AG09309 (cell line): ENCODE measurements at regions not wholly inside any gene's neighbourhood (a gene's known extent, or its start where the extent isn't known, plus 50 kb on each side); places are given as distances from the start of the nearest gene placed in this dataset.

Experiments used
- DNase-seq: peaks from one replicate; pipeline ENCODE4 v3.0.0-alpha.2; 2010; ENCODE audit warnings: low read depth
- H3K4me3 ChIP-seq: 2 replicates; pipeline ENCODE4 v1.5.1; 2011; ENCODE audit warnings: mild to moderate bottlenecking, low read depth, low read length, moderate library complexity; ENCODE audit not compliant: control insufficient read depth
- TF ChIP-seq, protein P1 (sequence below): IDR thresholded peaks from 2 replicates; pipeline ENCODE4 v1.5.1; 2011; ENCODE audit warnings: mild to moderate bottlenecking, low read depth, low read length, inconsistent platforms; ENCODE audit not compliant: insufficient read depth, control insufficient read depth; ENCODE audit errors: missing control alignments

DNA sequence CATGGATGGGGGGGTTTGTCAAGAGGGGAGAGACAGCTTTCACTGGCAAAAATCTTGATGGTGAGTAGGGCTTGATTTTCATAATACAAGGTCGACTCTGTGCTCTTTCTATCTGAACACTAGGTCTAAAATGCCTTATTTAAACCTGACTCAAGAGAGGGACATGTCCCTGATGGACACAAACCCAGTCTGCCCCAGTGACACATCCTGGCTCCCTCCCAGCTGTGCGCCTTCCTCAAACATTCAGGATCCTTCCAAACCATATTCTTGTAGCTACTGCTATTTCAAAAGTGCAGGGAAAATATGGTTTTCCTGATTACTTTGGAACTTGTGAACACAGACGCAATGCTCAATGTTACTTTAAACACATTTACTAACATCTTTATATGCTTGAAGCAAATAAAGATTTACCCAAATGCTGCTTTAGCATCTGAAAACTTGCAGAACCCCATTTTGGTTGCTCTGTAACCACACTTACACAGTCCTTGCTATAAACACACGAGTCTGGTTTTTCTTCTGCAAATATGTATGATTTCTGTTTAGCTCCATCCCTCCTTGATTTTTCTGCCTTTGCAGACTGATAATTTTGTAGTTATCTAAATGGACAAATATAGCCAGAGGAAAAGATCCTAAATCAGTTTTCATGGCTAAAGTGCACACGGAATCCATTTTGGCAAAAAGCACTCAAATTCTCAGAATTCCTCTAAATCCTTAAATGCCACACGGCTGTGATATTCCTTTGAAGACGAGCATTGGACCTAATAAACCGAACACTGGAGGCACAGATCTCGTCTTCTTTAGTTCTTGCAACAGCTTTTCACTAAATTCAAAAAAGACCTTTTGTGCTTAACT is 499.9 kb upstream of the ZFHX3 start:
- no peak for DNase-seq
- no peak overlapping the region for H3K4me3 ChIP-seq
- TF ChIP-seq, protein P1, sequence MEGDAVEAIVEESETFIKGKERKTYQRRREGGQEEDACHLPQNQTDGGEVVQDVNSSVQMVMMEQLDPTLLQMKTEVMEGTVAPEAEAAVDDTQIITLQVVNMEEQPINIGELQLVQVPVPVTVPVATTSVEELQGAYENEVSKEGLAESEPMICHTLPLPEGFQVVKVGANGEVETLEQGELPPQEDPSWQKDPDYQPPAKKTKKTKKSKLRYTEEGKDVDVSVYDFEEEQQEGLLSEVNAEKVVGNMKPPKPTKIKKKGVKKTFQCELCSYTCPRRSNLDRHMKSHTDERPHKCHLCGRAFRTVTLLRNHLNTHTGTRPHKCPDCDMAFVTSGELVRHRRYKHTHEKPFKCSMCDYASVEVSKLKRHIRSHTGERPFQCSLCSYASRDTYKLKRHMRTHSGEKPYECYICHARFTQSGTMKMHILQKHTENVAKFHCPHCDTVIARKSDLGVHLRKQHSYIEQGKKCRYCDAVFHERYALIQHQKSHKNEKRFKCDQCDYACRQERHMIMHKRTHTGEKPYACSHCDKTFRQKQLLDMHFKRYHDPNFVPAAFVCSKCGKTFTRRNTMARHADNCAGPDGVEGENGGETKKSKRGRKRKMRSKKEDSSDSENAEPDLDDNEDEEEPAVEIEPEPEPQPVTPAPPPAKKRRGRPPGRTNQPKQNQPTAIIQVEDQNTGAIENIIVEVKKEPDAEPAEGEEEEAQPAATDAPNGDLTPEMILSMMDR, result no peak

DNA sequence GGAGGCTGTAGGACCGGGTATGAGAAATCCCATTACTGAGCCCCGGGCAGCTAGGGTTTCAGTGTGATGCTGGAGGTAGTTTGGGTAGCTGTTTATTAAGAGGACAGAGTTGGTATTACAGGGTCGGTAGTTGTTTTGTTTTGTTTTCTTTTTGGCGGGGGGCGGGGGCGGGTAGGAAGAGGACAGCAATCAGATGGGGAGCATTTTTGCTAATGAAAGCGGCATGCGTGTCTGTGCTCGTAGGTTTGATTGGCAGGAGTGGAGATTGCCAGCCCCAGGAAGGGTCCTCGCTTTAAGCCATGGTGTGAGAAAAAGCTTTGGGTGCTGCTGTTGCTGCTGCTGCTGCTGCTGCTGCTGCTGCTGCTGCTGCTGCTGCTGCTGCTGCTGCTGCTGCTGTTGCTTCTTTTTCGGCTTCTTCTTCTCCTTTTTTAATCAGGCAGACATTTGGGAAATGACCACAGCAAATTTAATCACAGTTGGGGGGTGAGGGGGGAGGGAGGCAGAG is 498.5 kb upstream of the ZFHX3 start:
- no peak overlapping the region for H3K4me3 ChIP-seq
- TF ChIP-seq, protein P1, result no peak
- no peak for DNase-seq

DNA sequence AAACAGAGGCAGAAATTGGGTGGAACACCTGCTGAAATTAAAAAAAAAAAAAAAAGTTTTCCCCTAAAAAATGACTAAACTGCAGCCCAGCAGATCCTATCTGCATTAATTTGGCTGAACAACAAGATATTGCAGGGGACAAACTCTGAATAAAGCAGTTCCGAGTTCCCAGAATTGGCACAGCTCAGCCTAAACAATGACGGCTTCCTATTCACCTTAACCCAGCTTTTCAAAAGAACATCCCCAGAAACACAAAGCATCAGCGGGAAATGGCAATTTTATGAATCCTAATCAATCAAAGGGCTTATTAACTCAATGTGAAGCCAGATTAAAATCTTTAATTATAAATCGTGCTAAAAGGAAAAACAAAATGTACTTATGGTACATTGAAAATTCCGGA is 497.8 kb upstream of the ZFHX3 start:
- no peak overlapping the region for H3K4me3 ChIP-seq
- DNase-seq, result no peak
- TF ChIP-seq, protein P1, result no peak

DNA sequence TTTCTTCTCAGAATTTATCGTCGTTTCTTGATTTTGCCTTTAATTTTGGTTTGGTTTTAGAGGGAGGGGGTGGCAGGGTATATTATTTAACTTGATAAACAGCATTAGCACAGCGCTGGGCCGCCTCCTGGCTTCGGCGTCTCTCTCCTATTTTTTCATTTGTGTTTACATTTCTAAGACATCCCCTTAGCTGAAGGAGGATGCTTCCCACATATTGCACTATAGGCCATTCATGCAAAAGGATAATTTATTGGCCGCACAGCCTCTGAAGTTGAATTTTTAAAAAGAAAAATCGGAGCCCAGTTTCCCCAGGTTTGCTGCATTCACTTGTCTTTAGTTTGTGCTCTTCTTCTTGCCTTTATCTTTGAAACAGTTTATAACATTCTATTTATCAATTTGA is 497.4 kb upstream of the ZFHX3 start:
- no peak for DNase-seq
- no peak overlapping the region for H3K4me3 ChIP-seq
- TF ChIP-seq, protein P1, result no peak

DNA sequence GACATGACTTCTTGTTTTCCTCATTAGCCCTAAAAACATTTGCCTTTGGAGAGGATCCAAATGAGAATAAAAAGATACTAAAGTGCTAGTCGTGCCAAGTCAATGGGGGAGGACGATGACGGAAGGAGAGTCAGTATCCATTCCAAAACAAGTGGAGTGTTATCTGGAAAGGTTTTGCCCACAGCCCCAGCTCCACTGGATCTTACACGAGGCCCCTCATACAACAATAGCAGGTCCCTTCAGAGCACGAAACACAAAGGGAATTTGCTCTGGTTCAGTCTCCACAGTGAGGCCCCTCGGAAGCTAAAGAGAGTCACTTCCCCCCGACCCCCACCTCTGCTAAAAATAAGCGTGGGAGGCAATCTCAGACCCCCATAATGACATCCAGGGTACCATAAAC is 496.9 kb upstream of the ZFHX3 start:
- H3K4me3 ChIP-seq, result no peak overlapping the region
- no peak for DNase-seq
- TF ChIP-seq, protein P1, result no peak

DNA sequence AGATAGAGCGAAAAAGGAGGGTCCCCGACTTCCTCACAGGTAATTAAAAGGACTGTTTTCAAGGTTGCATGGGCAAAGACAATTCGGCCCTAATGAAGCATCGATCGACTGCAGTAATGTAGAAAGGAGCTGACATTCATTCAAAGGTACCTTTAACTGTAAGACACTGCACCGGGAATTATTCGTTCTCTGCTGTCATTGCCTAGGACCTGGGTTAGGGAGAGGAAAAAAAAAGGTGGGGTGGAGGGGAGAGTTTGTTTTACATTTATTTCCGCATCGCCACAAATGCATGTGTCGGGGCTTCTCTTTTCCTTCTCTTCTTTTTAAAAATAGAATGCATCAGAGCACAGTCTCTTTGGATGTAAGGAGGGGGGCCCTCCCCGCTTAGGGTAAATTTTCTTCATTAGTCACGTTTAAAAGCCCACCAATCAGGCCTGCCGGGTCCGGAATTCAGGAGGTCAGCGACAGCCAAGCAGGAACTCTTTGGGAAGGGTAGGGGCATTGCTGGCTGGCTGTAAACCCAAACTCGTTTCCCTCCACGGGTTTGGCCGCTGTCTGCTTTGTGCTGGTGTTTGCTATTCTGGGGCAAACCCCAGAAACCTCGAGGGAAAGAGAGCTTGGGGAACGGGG is 496.2 kb upstream of the ZFHX3 start:
- H3K4me3 ChIP-seq, result no peak overlapping the region
- TF ChIP-seq, protein P1, result no peak
- no peak for DNase-seq
